HCT116 (cell line): ENCODE measurements at regions not wholly inside any gene's neighbourhood (a gene's known extent, or its start where the extent isn't known, plus 50 kb on each side); places are given as distances from the start of the nearest gene placed in this dataset.

Experiments
- ATAC-seq: fragments of 200-7000 bp; cut with Tn5 transposase; 2 replicates; pipeline ENCODE4 v1.9.1; 2020; ENCODE audit warnings: mild to moderate bottlenecking, moderate library complexity
- BruUV-seq: library from RNA; stranded (reverse); fragments of 400-500 nt; replicated peaks from 2 replicates; lab custom pipeline; 2021; lab: Mats Ljungman, UMichigan
- CTCF ChIA-PET: fragments of 300-600 bp; sonication (Branson Sonifier 250); formaldehyde crosslinking; loops from one replicate; lab custom pipeline; 2021; ENCODE audit warnings: antibody characterized with exemption; lab: Charles Lee
- POLR2A ChIA-PET: fragments of 300-600, 350-600 bp; sonication (Branson Sonifier 250); formaldehyde crosslinking; loops from one replicate; lab custom pipeline; 2021; ENCODE audit warnings: antibody characterized with exemption; lab: Charles Lee
- RAD21 ChIA-PET, 2 experiments: fragments of 300-600 bp; sonication (Branson Sonifier 250); formaldehyde crosslinking; loops; one replicate each; lab custom pipeline; 2023; ENCODE audit warnings: low total read pairs in 2 of 2; ENCODE audit not compliant: uncharacterized antibody in 2 of 2, unreplicated experiment in 2 of 2, low non-redundant PET in 1 of 2; lab: Charles Lee
- DNase-seq: peaks from one replicate; pipeline ENCODE4 v3.0.0-alpha.2; 2010; ENCODE audit warnings: low read depth, low spot score
- H2AFZ ChIP-seq: fragments of 200-600 bp; shearing (Covaris generic), sonication (generic); 2 replicates; pipeline ENCODE4 v1.6.1; 2017; ENCODE audit warnings: low read depth, mixed run types, mixed read lengths, antibody characterized with exemption, low read length; ENCODE audit not compliant: poor library complexity, severe bottlenecking
- H3K27ac ChIP-seq: 2 replicates; pipeline ENCODE4 v1.5.1; 2012; ENCODE audit warnings: low read depth, low read length
- H3K27me3 ChIP-seq: fragments of 200-600 bp; sonication (generic); 2 replicates; pipeline ENCODE4 v1.6.1; 2016; ENCODE audit warnings: mixed run types, low read length, mixed read lengths; ENCODE audit not compliant: insufficient read depth
- H3K36me3 ChIP-seq, 2 experiments: fragments of 200-500 bp in 1 of 2; fragments of 200-600 bp in 1 of 2; sonication (Bioruptor generic) in 1 of 2; sonication (generic) in 1 of 2; 2 replicates each; pipeline versions ENCODE4 v1.5.1 to v1.6.1; 2014 to 2016; ENCODE audit warnings: low read length in 2 of 2, inconsistent platforms in 1 of 2, mixed read lengths in 1 of 2, mixed run types in 1 of 2; ENCODE audit not compliant: insufficient read depth in 2 of 2, control insufficient read depth in 1 of 2
- H3K4me1 ChIP-seq, 2 experiments: fragments of 200-600 bp in 1 of 2; sonication (generic) in 1 of 2; 2 replicates each; pipeline versions ENCODE4 v1.5.1 to v1.6.1; 2012 to 2017; ENCODE audit warnings: low read length in 2 of 2, inconsistent platforms in 1 of 2, mild to moderate bottlenecking in 1 of 2, mixed read lengths in 1 of 2, mixed run types in 1 of 2, moderate library complexity in 1 of 2; ENCODE audit not compliant: insufficient read depth in 2 of 2, control insufficient read depth in 1 of 2
- H3K4me2 ChIP-seq: fragments of 200-600 bp; sonication (generic); 2 replicates; pipeline ENCODE4 v1.6.1; 2017; ENCODE audit warnings: mixed run types, low read length, mixed read lengths
- H3K4me3 ChIP-seq, 2 experiments: fragments of 200-600 bp in 1 of 2; sonication (generic) in 1 of 2; replicated peaks in 1 of 2; 2 replicates each; pipeline ENCODE4 v1.5.1; 2011 to 2016; ENCODE audit warnings: low read length in 2 of 2, control low read depth in 1 of 2, low read depth in 1 of 2, mild to moderate bottlenecking in 1 of 2, mixed read lengths in 1 of 2, mixed run types in 1 of 2
- H3K79me2 ChIP-seq: fragments of 200-600 bp; sonication (generic); 2 replicates; pipeline ENCODE4 v1.6.1; 2017; ENCODE audit warnings: mild to moderate bottlenecking, mixed run types, low read length, moderate library complexity, mixed read lengths; ENCODE audit not compliant: insufficient read depth
- H3K9ac ChIP-seq: fragments of 200-600 bp; sonication (generic); 2 replicates; pipeline ENCODE4 v1.6.1; 2016; ENCODE audit warnings: low read length, mixed read lengths
- H3K9me2 ChIP-seq: fragments of 200-600 bp; sonication (generic), shearing (Covaris generic); 2 replicates; pipeline ENCODE4 v1.6.1; 2017; ENCODE audit warnings: mixed run types, mild to moderate bottlenecking, moderate library complexity; ENCODE audit not compliant: insufficient read depth
- H3K9me3 ChIP-seq, 2 experiments: fragments of 200-500 bp in 1 of 2; fragments of 200-600 bp in 1 of 2; sonication (Bioruptor generic) in 1 of 2; sonication (generic) in 1 of 2; 2 replicates each; pipeline ENCODE4 v1.6.1; 2014 to 2017; ENCODE audit warnings: low read length in 2 of 2, mixed read lengths in 2 of 2, inconsistent platforms in 1 of 2, low read depth in 1 of 2, mild to moderate bottlenecking in 1 of 2, mixed run types in 1 of 2, moderate library complexity in 1 of 2; ENCODE audit not compliant: control insufficient read depth in 1 of 2, insufficient read depth in 1 of 2
- H4K20me1 ChIP-seq: fragments of 200-600 bp; sonication (generic), shearing (Covaris generic); 2 replicates; pipeline ENCODE4 v1.6.1; 2017; ENCODE audit warnings: mixed run types, mild to moderate bottlenecking, moderate library complexity; ENCODE audit not compliant: insufficient read depth
- CBX3 ChIP-seq: IDR thresholded peaks from 2 replicates; pipeline ENCODE4 v1.6.1; 2012; ENCODE audit warnings: low read depth
- CEBPB ChIP-seq: IDR thresholded peaks from 2 replicates; pipeline ENCODE4 v1.6.1; 2012; ENCODE audit warnings: low read depth
- CTCF ChIP-seq, 3 experiments: fragments of 200-600 bp in 1 of 3; sonication (generic) in 1 of 3; IDR thresholded peaks in 2 of 3; conservative IDR thresholded peaks in 1 of 3; 2 replicates each; pipeline ENCODE4 v1.5.1; 2012 to 2017; ENCODE audit warnings: low read depth in 2 of 3, low read length in 2 of 3, antibody characterized with exemption in 1 of 3, borderline replicate concordance in 1 of 3, control low read depth in 1 of 3, mild to moderate bottlenecking in 1 of 3, mixed read lengths in 1 of 3, mixed run types in 1 of 3, moderate library complexity in 1 of 3; ENCODE audit not compliant: insufficient read depth in 1 of 3
- ELF1 ChIP-seq: IDR thresholded peaks from 2 replicates; pipeline ENCODE4 v1.6.1; 2012; ENCODE audit warnings: low read depth, borderline replicate concordance
- EZH2 ChIP-seq: fragments of 200-600 bp; sonication (generic); IDR thresholded peaks from 2 replicates; pipeline ENCODE4 v1.6.1; 2017; ENCODE audit warnings: antibody characterized with exemption, mixed run types
- EZH2phosphoT487 ChIP-seq: fragments of 200-600 bp; IDR thresholded peaks from 2 replicates; pipeline ENCODE4 v1.6.1; 2018; ENCODE audit warnings: antibody characterized with exemption, borderline replicate concordance
- FOSL1 ChIP-seq: IDR thresholded peaks from 2 replicates; pipeline ENCODE4 v1.6.1; 2012; ENCODE audit warnings: low read depth
- JUND ChIP-seq: IDR thresholded peaks from 2 replicates; pipeline ENCODE4 v1.6.1; 2012
- POLR2A ChIP-seq: IDR thresholded peaks from 2 replicates; pipeline ENCODE4 v1.7.0; 2011; ENCODE audit warnings: borderline replicate concordance; ENCODE audit not compliant: insufficient read depth, insufficient read length; ENCODE audit errors: extremely low read depth
- POLR2AphosphoS5 ChIP-seq: IDR thresholded peaks from 2 replicates; pipeline ENCODE4 v1.6.1; 2011; ENCODE audit warnings: mild to moderate bottlenecking, low read depth, low read length, moderate library complexity
- SIN3A ChIP-seq: IDR thresholded peaks from 2 replicates; pipeline ENCODE4 v1.6.1; 2012; ENCODE audit warnings: low read depth
- SP1 ChIP-seq: IDR thresholded peaks from 2 replicates; pipeline ENCODE4 v1.6.1; 2012; ENCODE audit warnings: low read depth
- SRF ChIP-seq: IDR thresholded peaks from 2 replicates; pipeline ENCODE4 v1.6.1; 2012; ENCODE audit warnings: low read depth
- TCF7L2 ChIP-seq: IDR thresholded peaks from 2 replicates; pipeline ENCODE4 v1.7.0; 2011; ENCODE audit warnings: borderline replicate concordance, inconsistent platforms; ENCODE audit not compliant: insufficient read depth, insufficient read length; ENCODE audit errors: extremely low read depth
- ZBTB33 ChIP-seq: IDR thresholded peaks from 2 replicates; pipeline ENCODE4 v1.6.1; 2011; ENCODE audit warnings: mild to moderate bottlenecking, low read length, moderate library complexity; ENCODE audit not compliant: insufficient replicate concordance; ENCODE audit errors: extremely low read depth
- ZFX ChIP-seq: fragments of 450-650 bp; IDR thresholded peaks from 2 replicates; pipeline ENCODE4 v1.6.1; 2017
- intact Hi-C: fragments of 100-400 bp; cut with micrococcal nuclease; formaldehyde crosslinking; loops from 2 replicates; pipeline ENCODE4 v1.10.0; 2022

DNA sequence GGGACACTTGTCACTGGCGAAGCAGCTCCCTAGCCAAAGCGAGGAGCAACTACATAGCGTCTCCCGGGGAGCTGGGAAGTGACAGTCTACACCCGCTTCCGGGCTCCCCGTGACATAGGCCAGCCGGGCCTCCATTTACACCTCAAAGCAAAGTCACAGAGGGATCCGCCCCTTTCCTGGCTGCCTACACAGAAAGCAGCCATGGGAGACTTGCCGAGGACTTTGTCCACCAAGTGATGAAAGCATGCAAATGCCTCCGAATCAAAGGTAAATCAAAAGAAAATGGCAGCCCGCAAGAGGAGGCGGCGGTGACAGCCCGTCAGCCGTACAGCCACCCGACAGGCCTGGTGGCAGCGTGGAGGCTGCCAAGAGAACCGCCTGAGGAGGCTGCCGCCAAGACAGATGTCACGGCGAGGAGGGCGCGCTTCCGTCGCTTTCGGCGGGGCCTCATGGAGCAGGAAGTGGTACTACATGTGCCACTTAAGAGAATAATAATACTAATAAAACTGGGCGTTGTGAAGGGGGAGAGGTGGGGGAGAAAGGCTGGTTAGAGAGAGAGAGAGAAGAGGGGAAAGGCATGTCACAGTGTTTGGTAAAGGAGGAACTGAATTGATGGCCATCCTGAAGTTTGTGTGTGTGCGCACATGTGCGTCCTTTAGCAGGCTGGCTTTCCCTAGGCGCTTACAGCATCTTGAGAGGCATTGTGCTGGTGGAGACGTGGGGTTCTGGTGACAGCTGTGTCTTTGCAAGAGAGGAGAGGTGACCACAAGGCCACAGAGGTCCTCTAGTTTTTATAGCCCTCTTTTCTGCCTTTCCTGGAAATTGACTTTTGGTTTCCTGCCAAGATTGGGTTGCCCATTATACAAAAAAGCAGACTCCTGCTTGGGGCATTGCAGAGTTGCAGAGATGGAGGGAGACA lies 661.7 kb downstream of the VRK1 start:
- Histone ChIP-seq H2AFZ (no peak overlapping the region), H3K27ac (no peak overlapping the region), H3K9me3 (no peaks in the 10 kb centered on the region), H3K79me2 (no peaks in the 10 kb centered on the region), H3K4me3 (no peak overlapping the region), H3K4me2 (no peak overlapping the region), H3K27me3 (no peaks in the 10 kb centered on the region), H4K20me1 (no peaks in the 10 kb centered on the region), H3K36me3 (no peaks in the 10 kb centered on the region), H3K9me2 (no peaks in the 10 kb centered on the region), H3K4me1 (peaks cover 0 to 6% of the 10 kb centered on the region in 2 experiments; a peak in 2 of 4 replicates), H3K9ac (no peak overlapping the region)
- ATAC-seq: no peak
- BruUV-seq: no TSS peak
- CTCF ChIA-PET: no interaction called here
- no peak for TF ChIP-seq SRF
- TF ChIP-seq POLR2A: no peak
- no peak for TF ChIP-seq EZH2phosphoT487
- no peak for TF ChIP-seq ELF1
- no peak for TF ChIP-seq TCF7L2
- RAD21 ChIA-PET: no interaction called here
- no peak for DNase-seq
- POLR2A ChIA-PET: no interaction called here
- intact Hi-C loops: no loop called here

DNA sequence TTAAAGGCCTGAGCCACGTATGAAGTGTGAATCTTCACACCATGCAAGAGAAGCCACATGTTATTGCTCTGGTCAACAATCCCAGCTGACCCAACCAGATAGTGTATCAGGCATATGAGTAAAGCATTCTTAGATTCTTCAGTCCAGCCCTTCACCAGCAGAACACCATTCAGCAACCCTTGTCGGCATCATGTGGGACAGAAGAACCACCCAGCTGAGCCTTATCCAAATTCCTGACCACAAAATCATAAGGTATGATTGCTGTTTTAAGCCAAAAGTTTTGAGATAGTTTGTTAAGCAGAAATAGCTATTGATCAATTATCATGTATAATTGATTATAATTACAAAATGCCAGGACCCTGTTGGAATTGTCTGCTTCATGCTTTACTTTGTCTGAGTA lies 664.9 kb downstream of the VRK1 start:
- ATAC-seq (no peak), DNase-seq (no peak)
- H3K4me2 ChIP-seq: no peak overlapping the region
- ChIA-PET POLR2A (no interaction called here), RAD21 (no interaction called here), CTCF (no interaction called here)
- no TSS peak for BruUV-seq
- no peaks in the 10 kb centered on the region for H3K79me2 ChIP-seq
- H3K36me3 ChIP-seq: no peaks in the 10 kb centered on the region
- H3K9ac ChIP-seq: no peak overlapping the region
- peaks cover 0 to 3% of the 10 kb centered on the region in 2 experiments; a peak in 1 of 4 replicates for H3K4me1 ChIP-seq
- H3K27ac ChIP-seq: no peak overlapping the region
- no peak overlapping the region for H3K4me3 ChIP-seq
- no peak overlapping the region for H2AFZ ChIP-seq
- H3K9me3 ChIP-seq: no peaks in the 10 kb centered on the region
- intact Hi-C loops: no loop called here
- 0 out of 2 replicates have a peak, but pooled peaks cover 12% of the 10 kb centered on the region for H3K27me3 ChIP-seq
- no peaks in the 10 kb centered on the region for H4K20me1 ChIP-seq
- H3K9me2 ChIP-seq: no peaks in the 10 kb centered on the region
- TF ChIP-seq POLR2AphosphoS5 (no peak), SP1 (no peak), CTCF (IDR thresholded peaks at IDR 0.05 in 2 of 3, conservative IDR thresholded peaks at IDR 0.05 in 1 of 3; ENCODE audit: borderline replicate concordance in 1 of 3, insufficient read depth in 1 of 3, low read depth in 2 of 3, low read length in 2 of 3) (no peak), TCF7L2 (no peak), ZBTB33 (no peak), EZH2 (no peak), CBX3 (no peak), JUND (no peak), FOSL1 (no peak), CEBPB (no peak), SIN3A (no peak), ZFX (no peak), POLR2A (no peak)
